ENCODE measurements at regions not wholly inside any gene's neighbourhood (a gene's known extent, or its start where the extent isn't known, plus 50 kb on each side); places are given as distances from the start of the nearest gene placed in this dataset.
"Not testable (repeated sequence)": the region's sequence is repeated elsewhere in the genome, so short reads cannot be mapped to it uniquely, and the experiment has no call there.

DNA sequence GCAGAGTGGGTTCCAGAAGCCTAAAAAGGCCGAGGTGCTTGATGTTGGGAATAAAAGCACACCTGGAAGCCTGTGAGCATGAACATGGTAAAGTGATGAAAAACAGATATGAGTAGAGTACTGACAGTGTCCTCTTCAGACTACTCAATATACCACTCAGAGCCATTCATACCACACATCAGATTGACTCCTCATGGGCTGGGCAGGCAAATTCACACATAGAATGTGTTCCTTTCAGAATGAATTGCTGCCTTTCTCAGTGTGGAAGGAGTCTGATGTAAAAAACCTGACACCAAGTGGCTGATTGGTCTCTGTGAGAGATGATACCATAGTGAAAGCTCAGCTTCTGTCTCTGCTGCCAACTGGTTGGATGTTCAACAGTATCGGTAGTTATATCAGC, 442.7 kb downstream of the RAPGEF2 start:
- no peak overlapping the region for H3K4me3 Mint-ChIP-seq

DNA sequence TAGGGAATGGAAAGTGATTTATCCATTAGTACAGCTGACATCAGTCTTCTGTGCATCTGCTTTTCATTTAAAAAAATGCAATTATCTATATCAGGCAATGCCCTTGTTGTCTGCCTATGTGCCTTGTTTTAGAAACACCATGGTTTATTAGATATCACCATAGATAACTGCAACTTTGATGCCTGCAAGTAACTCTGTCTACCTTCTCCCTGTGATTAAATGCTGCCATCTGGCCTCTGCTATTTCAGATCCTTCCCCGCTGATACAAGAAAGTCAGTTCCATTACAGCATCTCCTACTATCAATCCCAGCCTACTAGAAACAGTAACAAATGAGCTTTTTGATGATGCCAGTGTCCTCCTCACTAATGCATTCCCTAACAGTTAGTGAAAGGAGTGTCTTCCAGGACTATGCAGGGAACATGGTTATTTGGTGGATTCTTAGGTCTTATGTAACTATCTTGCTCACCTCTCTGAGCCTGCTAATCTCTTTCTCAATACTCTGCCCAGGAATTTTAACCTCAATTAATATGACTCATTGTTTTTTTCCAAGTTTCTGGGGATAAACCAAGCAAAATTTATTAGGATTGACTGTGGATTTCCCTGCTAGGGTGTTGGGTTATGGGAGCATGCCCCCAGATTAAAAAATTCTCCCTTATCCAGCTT, 444.9 kb downstream of the RAPGEF2 start:
- no peak for DNase-seq (ENCODE audit: low spot score in 2 of 2)
- H3K9me3 Mint-ChIP-seq = no peaks in the 10 kb centered on the region

More for the DNA sequence above, 442.7 kb downstream of the RAPGEF2 start:
- H3K4me1 Mint-ChIP-seq = no peaks in the 10 kb centered on the region
- no peak overlapping the region for H3K27ac Mint-ChIP-seq
- ATAC-seq (peak; percentile 42), DNase-seq (ENCODE audit: low spot score in 2 of 2) (no peak)
- no peaks in the 10 kb centered on the region for H3K36me3 Mint-ChIP-seq
- H3K9me3 Mint-ChIP-seq = no peaks in the 10 kb centered on the region

DNA sequence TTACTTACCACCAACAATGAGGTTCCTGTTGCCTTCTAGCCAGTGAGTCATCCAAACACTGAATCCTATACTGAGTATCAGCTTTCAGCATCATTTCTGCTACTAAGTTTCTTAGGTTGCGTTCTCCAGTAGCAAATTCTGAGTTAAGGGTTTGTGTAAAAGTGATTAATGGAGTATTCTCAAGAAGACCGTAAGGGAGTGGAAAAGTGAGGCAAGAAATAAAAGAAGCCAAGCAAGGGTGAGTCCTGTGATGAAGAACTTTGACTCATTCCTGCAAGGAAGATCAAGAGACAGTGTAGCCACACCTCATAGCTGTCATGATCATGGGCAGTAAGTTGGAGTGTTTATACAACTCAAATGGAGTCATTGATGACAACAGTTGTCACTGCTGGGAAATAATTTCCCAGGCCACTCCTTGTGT, 446.2 kb downstream of the RAPGEF2 start:
- Mint-ChIP-seq H3K4me1 (no peaks in the 10 kb centered on the region), H3K36me3 (no peaks in the 10 kb centered on the region), H3K4me3 (no peak overlapping the region), H3K27ac (no peak overlapping the region), H3K9me3 (no peaks in the 10 kb centered on the region)
- DNase-seq (ENCODE audit: low spot score in 2 of 2) (no peak), ATAC-seq (no peak)

More for the DNA sequence above, 444.9 kb downstream of the RAPGEF2 start:
- no peaks in the 10 kb centered on the region for H3K36me3 Mint-ChIP-seq
- H3K4me3 Mint-ChIP-seq = no peak overlapping the region
- no peak overlapping the region for H3K27ac Mint-ChIP-seq
- H3K4me1 Mint-ChIP-seq = no peaks in the 10 kb centered on the region
- no peak for ATAC-seq

DNA sequence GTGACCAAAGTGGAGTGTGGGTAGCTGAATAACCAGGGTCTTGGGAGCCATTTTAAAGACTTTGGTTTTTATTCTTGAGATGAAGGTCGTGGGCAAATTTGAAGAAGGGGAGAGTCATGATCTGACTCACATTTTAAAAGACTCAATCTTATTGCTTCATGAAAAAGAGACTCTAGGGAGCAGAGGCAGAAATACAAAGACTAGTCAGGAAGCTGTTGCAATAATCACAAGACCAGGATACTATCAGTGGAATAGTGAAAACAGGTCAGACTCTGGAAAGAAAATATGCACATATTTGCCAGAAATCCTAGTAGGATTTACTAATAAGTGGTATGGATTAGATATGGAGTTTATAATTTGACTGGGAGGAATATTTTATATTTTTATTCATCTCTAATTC, 448.4 kb downstream of the RAPGEF2 start:
- Mint-ChIP-seq H3K9me3 (no peaks in the 10 kb centered on the region), H3K4me3 (no peak overlapping the region), H3K4me1 (no peaks in the 10 kb centered on the region), H3K27ac (no peak overlapping the region), H3K36me3 (no peaks in the 10 kb centered on the region)
- ATAC-seq (no peak), DNase-seq (ENCODE audit: low spot score in 2 of 2) (no peak)

DNA sequence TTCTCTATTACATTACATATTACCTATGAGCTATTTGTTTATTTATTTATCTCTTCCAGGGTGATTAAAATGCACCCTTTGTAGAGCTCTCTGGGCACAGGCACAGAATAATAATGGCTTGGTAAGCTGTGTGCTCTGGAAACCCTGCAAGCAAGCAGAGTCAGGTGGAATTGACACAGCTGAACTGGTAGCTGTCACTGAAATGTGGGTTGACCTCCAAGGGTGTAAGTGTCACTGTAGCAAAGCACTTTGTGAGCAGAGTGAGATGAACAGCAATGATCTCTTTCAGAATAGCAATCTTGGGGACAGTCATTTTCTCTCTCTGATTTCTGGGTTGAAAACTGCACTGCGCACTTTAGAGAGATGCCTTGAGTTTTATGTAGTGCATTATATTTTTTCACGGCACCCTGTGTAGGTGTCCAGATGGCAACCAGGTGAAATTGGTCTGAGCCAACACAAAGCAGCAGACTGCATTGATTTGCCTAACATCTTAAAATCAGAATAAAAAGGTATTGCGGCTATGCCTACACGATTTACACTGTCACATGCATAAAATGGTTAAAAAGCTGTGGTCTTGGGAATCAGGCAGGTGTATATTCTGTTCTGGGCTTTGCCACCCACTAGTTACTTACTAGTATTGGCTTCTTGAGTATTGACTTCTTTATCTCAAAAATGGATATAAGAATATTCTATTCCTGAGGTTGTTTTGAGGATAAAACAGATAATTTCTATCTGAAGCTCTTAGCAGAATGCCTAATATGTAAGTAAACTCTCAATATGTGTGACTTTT, 450.3 kb downstream of the RAPGEF2 start:
- Mint-ChIP-seq H3K27ac (no peak overlapping the region), H3K36me3 (no peaks in the 10 kb centered on the region), H3K4me1 (no peaks in the 10 kb centered on the region), H3K9me3 (no peaks in the 10 kb centered on the region), H3K4me3 (no peak overlapping the region)
- ATAC-seq = no peak
- no peak for DNase-seq (ENCODE audit: low spot score in 2 of 2)

DNA sequence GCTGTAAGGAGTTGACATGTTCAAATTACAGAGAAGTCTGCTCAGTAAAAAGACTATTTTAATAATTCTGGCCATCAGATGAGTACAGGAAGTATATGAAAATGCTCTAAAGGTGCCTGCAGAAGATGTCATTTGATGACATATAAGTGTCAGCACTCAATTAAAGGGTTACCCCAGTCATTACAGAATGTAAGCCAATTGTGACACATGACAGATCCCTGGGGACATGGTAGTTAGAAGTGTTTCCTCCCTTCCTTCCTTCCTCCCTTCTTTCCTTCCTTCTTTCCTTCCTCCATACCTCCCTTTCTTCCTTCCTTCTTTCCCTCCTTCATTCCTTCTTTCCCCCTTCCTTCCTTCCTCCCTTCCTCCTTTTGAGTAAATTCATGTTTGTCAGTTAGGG, 453.0 kb downstream of the RAPGEF2 start:
- ATAC-seq = no peak
- Mint-ChIP-seq H3K9me3 (no peaks in the 10 kb centered on the region), H3K27ac (no peak overlapping the region), H3K36me3 (no peaks in the 10 kb centered on the region), H3K4me1 (no peaks in the 10 kb centered on the region), H3K4me3 (no peak overlapping the region)
- DNase-seq (ENCODE audit: low spot score in 2 of 2) = no peak

DNA sequence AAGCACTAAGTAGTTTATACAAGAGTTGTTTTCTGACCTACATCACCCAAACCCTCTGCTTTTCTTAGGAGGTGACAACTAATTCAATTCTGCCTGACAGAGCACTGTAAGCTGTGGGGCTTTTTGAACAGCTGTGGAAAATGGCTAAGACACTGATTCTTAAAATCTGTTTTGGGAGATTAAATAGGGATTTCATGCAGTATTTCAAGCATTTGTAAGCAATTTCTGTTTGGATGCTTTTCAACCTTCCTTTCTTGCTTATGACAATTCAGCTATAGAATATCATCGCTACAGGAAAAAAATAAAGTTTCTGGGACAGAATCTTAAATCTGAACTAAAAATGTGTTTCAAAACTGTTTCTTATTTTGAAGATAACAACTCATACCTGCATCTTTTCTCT, 459.5 kb downstream of the RAPGEF2 start:
- ATAC-seq (no peak), DNase-seq (ENCODE audit: low spot score in 2 of 2) (no peak)
- Mint-ChIP-seq H3K27ac (no peak overlapping the region), H3K9me3 (peaks cover 10% of the 10 kb centered on the region), H3K4me3 (no peak overlapping the region), H3K36me3 (no peaks in the 10 kb centered on the region), H3K4me1 (no peaks in the 10 kb centered on the region)

DNA sequence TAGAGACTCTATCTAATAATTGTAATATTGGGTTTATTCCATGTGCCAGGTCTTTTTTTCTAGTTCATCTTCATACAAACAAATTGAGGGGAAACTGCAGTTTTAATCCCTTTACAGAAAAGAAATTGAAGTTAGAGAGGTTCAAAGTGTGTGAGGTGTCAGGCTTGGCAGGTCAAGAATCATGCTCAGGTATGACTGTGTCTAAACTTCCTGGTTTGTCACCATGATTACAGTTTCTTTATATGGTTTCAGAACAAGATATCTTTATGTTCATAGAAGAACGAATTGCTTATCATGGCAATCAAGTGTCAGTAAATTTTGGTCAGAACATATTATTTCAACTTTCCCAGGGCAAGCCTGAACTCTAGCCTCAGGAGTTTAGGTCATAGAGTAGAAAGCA, 460.4 kb downstream of the RAPGEF2 start:
- DNase-seq (ENCODE audit: low spot score in 2 of 2) (no peak), ATAC-seq (no peak)
- Mint-ChIP-seq H3K36me3 (no peaks in the 10 kb centered on the region), H3K4me3 (no peak overlapping the region), H3K27ac (no peak overlapping the region), H3K9me3 (peaks cover 11% of the 10 kb centered on the region), H3K4me1 (no peaks in the 10 kb centered on the region)

DNA sequence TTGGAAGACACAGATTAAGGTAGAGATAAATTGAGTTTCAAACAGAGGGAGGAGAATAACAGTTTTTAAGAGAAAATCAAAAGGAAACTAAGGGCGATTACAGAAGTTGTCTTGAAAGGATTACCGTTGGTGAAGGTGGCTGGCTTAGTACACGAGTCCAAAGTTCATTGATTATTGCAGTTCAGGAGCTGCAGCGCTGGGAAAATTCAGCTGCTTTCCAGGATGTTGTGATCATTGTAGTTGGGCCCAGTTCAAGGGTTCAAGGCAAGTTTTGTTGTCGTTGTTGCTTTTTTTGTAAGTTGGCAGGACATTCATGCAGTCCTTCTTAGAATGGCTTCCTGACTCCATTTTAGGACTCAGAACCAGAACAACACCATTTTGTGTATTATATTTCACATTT, 461.7 kb downstream of the RAPGEF2 start:
- Mint-ChIP-seq H3K36me3 (no peaks in the 10 kb centered on the region), H3K4me1 (no peaks in the 10 kb centered on the region), H3K9me3 (peaks cover 11% of the 10 kb centered on the region), H3K4me3 (no peak overlapping the region), H3K27ac (no peak overlapping the region)
- DNase-seq (ENCODE audit: low spot score in 2 of 2) = no peak
- ATAC-seq = no peak

DNA sequence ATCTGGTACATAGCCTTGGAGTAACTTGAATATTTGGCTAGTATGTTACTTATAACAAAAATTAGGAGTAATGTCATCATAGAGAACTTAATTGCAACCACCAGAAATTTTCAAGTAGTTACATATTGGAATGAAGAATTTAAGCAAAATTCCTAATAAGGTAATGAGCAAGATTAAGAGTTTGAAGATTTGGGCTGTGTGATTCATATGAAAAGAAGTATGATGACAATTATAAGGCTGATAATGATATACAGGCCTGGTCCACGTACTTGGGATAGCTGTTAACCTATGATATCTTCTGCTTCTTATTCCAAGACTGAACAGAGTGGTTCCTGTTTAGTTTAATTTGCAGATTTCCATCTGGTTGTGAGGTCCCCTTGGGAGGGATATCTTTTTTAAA, 463.9 kb downstream of the RAPGEF2 start:
- H3K9me3 Mint-ChIP-seq = peaks cover 23% of the 10 kb centered on the region
- ATAC-seq (no peak), DNase-seq (ENCODE audit: low spot score in 2 of 2) (no peak)
- no peak overlapping the region for H3K27ac Mint-ChIP-seq
- no peak overlapping the region for H3K4me3 Mint-ChIP-seq
- H3K36me3 Mint-ChIP-seq = no peaks in the 10 kb centered on the region
- H3K4me1 Mint-ChIP-seq = no peaks in the 10 kb centered on the region

DNA sequence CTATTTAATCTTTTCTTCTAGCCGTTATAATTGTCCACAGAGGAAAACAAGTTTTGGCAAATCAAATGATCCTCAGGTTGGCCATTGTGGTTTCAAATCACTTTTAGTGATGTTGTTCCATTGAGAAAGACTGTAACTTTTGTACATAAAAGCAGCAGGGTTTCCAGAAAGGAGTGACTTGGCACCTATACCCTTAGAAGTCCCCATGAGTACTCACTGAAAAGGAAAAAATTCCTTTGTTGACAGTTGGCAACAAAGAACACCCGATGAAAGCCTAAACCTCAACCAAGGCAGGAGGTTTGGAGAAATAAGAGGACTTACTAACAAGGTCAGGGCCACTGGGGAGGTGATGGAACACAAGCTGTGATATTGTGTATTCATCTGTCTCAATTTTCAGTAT, 474.4 kb downstream of the RAPGEF2 start:
- no peaks in the 10 kb centered on the region for H3K36me3 Mint-ChIP-seq
- no peak for ATAC-seq
- DNase-seq (ENCODE audit: low spot score in 2 of 2) = no peak
- H3K4me1 Mint-ChIP-seq = no peaks in the 10 kb centered on the region
- no peak overlapping the region for H3K4me3 Mint-ChIP-seq
- peaks cover 3% of the 10 kb centered on the region for H3K9me3 Mint-ChIP-seq
- H3K27ac Mint-ChIP-seq = no peak overlapping the region

DNA sequence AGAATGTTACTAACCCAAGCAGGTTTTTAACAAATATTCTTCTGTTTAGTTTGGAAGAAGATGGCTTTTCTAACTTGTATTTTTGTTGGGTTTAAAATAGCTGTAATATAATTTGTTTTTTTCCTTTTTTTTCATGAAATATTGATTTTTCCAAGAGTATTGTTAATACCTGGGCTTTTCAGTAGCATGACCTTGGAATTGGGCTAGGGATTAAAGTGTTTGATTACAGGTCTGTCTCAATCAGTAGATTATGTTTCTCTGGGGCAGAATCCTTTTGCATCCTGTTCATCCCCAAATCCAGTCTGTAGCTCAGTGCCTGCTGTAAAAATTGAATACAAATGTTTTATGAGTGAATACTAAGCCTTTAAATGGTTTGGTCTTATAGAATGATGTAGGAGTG, 479.8 kb downstream of the RAPGEF2 start:
- Mint-ChIP-seq H3K4me1 (no peaks in the 10 kb centered on the region), H3K36me3 (no peaks in the 10 kb centered on the region), H3K27ac (no peak overlapping the region), H3K4me3 (no peak overlapping the region), H3K9me3 (peaks cover 8% of the 10 kb centered on the region)
- DNase-seq (ENCODE audit: low spot score in 2 of 2) = no peak
- no peak for ATAC-seq

DNA sequence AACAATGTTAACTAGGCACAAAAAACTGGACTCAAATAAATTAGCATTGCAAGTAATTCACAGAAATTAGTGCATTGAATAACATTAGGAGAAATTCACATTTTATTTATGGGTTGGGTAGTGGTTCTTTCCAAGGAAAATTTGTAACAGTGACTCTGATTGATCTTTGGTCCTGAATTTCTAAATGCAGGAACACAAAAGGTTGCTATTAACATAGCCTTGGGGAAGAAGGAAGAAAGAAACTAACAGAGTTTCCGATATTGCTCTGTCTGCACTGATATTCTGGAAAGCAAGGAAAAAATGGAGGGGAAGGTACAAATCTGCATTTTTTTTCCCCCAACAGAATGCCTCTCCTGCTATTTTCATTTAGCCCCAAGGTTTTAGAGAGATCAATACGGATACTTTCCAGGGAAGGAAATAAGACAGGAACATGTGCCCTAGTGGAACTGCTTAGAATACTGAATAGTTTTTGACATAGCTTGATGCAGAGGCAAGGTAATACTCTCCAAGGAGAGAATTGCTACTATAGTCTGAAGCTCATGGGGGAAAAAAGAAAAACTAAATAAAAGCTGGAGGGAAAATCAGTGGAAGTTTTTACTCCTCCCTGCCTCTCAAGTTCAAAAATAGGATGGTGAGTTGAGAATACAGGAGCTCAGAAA, 490.1 kb downstream of the RAPGEF2 start:
- Mint-ChIP-seq H3K4me3 (no peak overlapping the region), H3K4me1 (no peaks in the 10 kb centered on the region), H3K9me3 (no peaks in the 10 kb centered on the region), H3K27ac (no peak overlapping the region), H3K36me3 (no peaks in the 10 kb centered on the region)
- ATAC-seq (no peak), DNase-seq (ENCODE audit: low spot score in 2 of 2) (no peak)

DNA sequence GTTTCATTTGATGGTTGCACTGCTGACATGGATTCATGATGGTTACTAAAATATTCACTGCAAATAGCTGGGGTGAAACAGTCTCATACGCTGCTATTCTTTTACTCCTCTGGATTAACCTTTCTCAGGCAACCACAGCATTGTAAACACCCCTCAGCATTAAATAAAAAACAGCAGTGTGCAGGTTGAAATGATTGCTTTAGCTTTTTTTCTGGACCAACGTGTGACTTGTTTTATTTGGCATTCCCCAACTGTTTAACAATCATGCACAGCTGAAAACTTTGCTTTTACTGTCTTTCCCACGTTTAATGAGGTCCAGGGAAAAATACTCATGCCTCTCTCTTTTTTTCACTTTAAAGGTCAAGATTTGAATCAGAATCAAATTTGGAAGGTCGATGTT, 490.8 kb downstream of the RAPGEF2 start:
- DNase-seq (ENCODE audit: low spot score in 2 of 2) (no peak), ATAC-seq (no peak)
- Mint-ChIP-seq H3K4me1 (no peaks in the 10 kb centered on the region), H3K4me3 (no peak overlapping the region), H3K9me3 (no peaks in the 10 kb centered on the region), H3K36me3 (no peaks in the 10 kb centered on the region), H3K27ac (no peak overlapping the region)

DNA sequence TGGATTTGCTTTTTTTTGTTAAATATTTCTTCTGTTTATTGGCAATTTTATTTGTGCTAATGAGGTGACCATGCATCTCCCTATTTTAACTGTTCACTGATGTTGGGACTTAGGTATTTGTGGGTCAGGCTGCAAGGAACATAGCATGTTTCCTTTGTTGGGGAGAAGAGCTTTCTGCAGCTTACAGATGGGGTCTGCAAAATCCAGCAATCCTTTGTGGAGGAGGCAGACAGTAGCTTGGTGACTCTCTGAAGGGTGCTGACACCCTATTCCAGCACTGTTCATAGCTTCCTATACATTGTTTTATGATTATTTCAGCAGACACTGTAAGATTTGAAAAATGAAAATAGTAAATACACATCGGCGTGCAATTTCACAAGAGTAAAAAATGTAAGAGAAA, 491.7 kb downstream of the RAPGEF2 start:
- Mint-ChIP-seq H3K4me1 (no peaks in the 10 kb centered on the region), H3K4me3 (no peak overlapping the region), H3K36me3 (no peaks in the 10 kb centered on the region), H3K27ac (no peak overlapping the region), H3K9me3 (no peaks in the 10 kb centered on the region)
- ATAC-seq (no peak), DNase-seq (ENCODE audit: low spot score in 2 of 2) (no peak)

DNA sequence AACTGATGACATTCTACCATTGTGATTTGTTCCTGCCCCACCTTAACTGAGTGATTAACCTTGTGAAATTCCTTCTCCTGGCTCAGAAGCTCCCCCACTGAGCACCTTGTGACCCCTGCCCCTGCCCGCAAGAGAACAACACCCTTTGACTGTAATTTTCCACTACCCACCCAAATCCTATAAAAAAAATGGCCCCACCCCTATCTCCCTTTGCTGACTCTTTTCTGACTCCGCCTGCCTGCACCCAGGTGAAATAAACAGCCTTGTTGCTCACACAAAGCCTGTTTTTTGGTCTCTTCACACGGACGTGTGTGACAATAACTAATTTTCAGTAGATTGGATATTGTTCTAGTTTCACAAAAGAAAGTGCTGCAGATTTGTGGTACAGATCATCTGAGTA, 492.2 kb downstream of the RAPGEF2 start:
- H3K4me1 Mint-ChIP-seq; DNase-seq (ENCODE audit: low spot score in 2 of 2); H3K4me3 Mint-ChIP-seq; ATAC-seq; H3K9me3 Mint-ChIP-seq; H3K36me3 Mint-ChIP-seq; H3K27ac Mint-ChIP-seq: not testable (repeated sequence)
